Heart left ventricle (tissue), 13 donors: ENCODE measurements at regions not wholly inside any gene's neighbourhood (a gene's known extent, or its start where the extent isn't known, plus 50 kb on each side); places are given as distances from the start of the nearest gene placed in this dataset.

ENCODE experiments used
- CTCF ChIP-seq, 12 donors: fragments of 200-600 bp; sonication (generic) in 4 of 12; IDR thresholded peaks; one replicate each; pipeline versions ENCODE4 v1.5.0 to v1.8.0; 2018 to 2022; ENCODE audit warnings: antibody characterized with exemption in 12 of 12, mild to moderate bottlenecking in 5 of 12
- POLR2A ChIP-seq, 2 donors: fragments of 450-650 bp; IDR thresholded peaks; one replicate each; pipeline ENCODE4 v1.6.1; 2017; ENCODE audit warnings: antibody characterized with exemption in 2 of 2, mild to moderate bottlenecking in 2 of 2, moderate library complexity in 2 of 2
- donor health status: ischemic (EF 13 %, LVEDD 7.1; RV severe dilation, severe dysfunction).
- donor health status: DM: no; HTN: yes; CAD: no.
- donor health status: DM: no; HTN: no; CAD: no.
- donor health status: ischemic (EF 25% LVEDD 6.9; RV normal size, moderate dysfunction).
- donor health status: ischemic (EF 25% LVEDD 5.7; RV mildly dilated, moderate dysfunction).
- donor health status: ischemic (EF 35%, LVEDD 5.7; RV mildly dilated, moderate dysfunction).
- donor health status: nonischemic (EF 11% LVEDD 7.7; RV severe dilation, severe dysfunction).
- donor health status: DM: yes; HTN: yes; CAD: no.
- donor health status: PGD.
- donor health status: ischemic (EF 29% LVEDD 5.4; RV normal size, mild dysfunction).
- donor health status: nonischemic (EF 23%, LVEDD 6.1; RV moderate dilation, normal function).

GRCh38 chr3:190972196-190972595 is 109.7 kb upstream of the GMNC start:
- TF ChIP-seq CTCF (IDR thresholded peaks at IDR 0.05) (no peak), POLR2A (IDR thresholded peaks at IDR 0.05) (no peak)
